ENCODE measurements at regions not wholly inside any gene's neighbourhood (a gene's known extent, or its start where the extent isn't known, plus 50 kb on each side); places are given as distances from the start of the nearest gene placed in this dataset.
A peak's percentile ranks its signal among the peaks of the same experiment; 100 is the strongest.

DNA sequence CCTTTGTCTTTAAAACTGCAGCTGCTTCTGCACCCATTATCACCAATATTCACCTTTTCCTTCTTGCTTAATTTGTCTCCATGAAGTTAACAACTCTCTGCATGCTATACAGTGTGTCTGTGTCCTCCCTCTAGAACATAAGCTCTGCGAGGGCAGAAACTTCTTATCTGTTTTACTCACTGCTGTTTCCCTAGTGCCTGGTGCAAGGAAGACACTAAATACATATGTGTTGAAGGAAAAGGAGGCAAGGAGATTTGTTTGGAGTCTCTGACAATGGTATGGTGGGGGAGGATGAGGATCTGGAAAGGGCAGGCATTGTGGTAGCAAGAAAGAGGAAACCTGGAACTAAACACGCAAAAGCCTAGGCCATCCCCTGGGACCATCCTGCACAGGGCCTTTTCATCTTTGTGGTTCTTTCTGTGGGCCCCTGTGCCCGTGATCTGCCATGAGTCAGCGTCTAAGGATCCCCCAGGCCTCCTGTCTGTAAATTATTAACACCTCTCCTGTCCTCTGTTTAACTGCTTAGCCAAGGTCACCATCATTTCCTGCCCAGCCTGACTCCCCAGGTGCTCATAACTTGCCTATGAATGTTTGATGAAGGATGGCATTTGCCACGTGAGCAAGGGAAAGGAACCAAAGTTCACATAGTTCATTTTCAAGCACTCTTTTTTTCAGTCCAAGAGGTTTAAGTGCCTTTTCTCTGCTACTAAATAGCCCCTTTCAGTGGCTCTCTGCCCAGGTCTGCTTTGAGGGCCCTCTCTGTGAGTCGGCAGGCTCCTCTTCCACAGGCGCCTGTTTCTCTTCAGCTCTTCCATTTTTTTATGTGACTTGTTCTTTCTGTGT lies 131.1 kb downstream of the RASSF10 start (continued):
- TF ChIP-seq GPN1 (CRISPR knock-in tag; IDR thresholded peaks at IDR 0.05; ENCODE audit: borderline replicate concordance) (no peak), ZNF180 (CRISPR knock-in tag; IDR thresholded peaks at IDR 0.05; ENCODE audit: borderline replicate concordance, low read depth) (no peak), FOSL1 (CRISPR knock-in tag; IDR thresholded peaks at IDR 0.05; ENCODE audit: borderline replicate concordance) (peak; percentile 96), DBP (CRISPR knock-in tag; IDR thresholded peaks at IDR 0.05; ENCODE audit: not compliant biosample characterization) (peak; percentile 40), ZNF709 (CRISPR knock-in tag; IDR thresholded peaks at IDR 0.05) (peak; percentile 62; the same call in 1 of the 2 replicates), ZNF382 (CRISPR knock-in tag; IDR thresholded peaks at IDR 0.05; ENCODE audit: borderline replicate concordance) (no peak), NFIB (CRISPR knock-in tag; IDR thresholded peaks at IDR 0.05; ENCODE audit: borderline replicate concordance) (no peak), ZNF609 (CRISPR knock-in tag; IDR thresholded peaks at IDR 0.05; ENCODE audit: borderline replicate concordance) (peak; percentile 86), CCDC6 (CRISPR knock-in tag; IDR thresholded peaks at IDR 0.05) (0 out of 2 replicates have a peak, but pooled peaks have one; percentile 25), NR3C1 (CRISPR knock-in tag; IDR thresholded peaks at IDR 0.05) (no peak), REL (CRISPR knock-in tag; conservative IDR thresholded peaks at IDR 0.05) (no peak), DRAP1 (CRISPR knock-in tag; IDR thresholded peaks at IDR 0.05) (peak; percentile 88), TRIM22 (IDR thresholded peaks at IDR 0.05) (no peak), SALL2 (CRISPR knock-in tag; IDR thresholded peaks at IDR 0.05) (peak; percentile 26; the same call in 1 of the 2 replicates)
- TF ChIP-seq, protein P1, sequence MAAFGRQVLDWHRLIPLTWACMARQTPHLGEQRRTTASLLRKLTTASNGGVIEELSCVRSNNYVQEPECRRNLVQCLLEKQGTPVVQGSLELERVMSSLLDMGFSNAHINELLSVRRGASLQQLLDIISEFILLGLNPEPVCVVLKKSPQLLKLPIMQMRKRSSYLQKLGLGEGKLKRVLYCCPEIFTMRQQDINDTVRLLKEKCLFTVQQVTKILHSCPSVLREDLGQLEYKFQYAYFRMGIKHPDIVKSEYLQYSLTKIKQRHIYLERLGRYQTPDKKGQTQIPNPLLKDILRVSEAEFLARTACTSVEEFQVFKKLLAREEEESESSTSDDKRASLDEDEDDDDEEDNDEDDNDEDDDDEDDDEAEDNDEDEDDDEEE (CRISPR knock-in tag; IDR thresholded peaks at IDR 0.05), result no peak
- TF ChIP-seq, protein P2, sequence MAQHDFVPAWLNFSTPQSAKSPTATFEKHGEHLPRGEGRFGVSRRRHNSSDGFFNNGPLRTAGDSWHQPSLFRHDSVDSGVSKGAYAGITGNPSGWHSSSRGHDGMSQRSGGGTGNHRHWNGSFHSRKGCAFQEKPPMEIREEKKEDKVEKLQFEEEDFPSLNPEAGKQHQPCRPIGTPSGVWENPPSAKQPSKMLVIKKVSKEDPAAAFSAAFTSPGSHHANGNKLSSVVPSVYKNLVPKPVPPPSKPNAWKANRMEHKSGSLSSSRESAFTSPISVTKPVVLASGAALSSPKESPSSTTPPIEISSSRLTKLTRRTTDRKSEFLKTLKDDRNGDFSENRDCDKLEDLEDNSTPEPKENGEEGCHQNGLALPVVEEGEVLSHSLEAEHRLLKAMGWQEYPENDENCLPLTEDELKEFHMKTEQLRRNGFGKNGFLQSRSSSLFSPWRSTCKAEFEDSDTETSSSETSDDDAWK (CRISPR knock-in tag; IDR thresholded peaks at IDR 0.05), result no peak
- TF ChIP-seq, protein P3, sequence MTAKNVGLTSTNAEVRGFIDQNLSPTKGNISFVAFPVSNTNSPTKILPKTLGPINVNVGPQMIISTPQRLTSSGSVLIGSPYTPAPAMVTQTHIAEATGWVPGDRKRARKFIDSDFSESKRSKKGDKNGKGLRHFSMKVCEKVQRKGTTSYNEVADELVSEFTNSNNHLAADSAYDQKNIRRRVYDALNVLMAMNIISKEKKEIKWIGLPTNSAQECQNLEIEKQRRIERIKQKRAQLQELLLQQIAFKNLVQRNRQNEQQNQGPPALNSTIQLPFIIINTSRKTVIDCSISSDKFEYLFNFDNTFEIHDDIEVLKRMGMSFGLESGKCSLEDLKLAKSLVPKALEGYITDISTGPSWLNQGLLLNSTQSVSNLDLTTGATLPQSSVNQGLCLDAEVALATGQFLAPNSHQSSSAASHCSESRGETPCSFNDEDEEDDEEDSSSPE (CRISPR knock-in tag; IDR thresholded peaks at IDR 0.05), result 0 out of 2 replicates have a peak, but pooled peaks have one; percentile 41

Measured in HepG2 (cell line).